GM12878 (cell line): ENCODE measurements at regions not wholly inside any gene's neighbourhood (a gene's known extent, or its start where the extent isn't known, plus 50 kb on each side); places are given as distances from the start of the nearest gene placed in this dataset.
"Not testable (repeated sequence)": the region's sequence is repeated elsewhere in the genome, so short reads cannot be mapped to it uniquely, and the experiment has no call there.

Experiments
- ATAC-seq: fragments of 200-7000 bp; cut with Tn5 transposase; 3 replicates; pipeline ENCODE4 v1.9.1; 2020; ENCODE audit warnings: mild to moderate bottlenecking, moderate library complexity
- BruUV-seq: library from RNA; stranded (reverse); fragments of 400-500 nt; replicated peaks from 2 replicates; lab custom pipeline; 2021; lab: Mats Ljungman, UMichigan
- CTCF ChIA-PET: fragments of 300-600 bp; sonication (Branson Sonifier 250); formaldehyde crosslinking; extraction: SDS; loops from one replicate; lab custom pipeline; 2021; ENCODE audit warnings: inconsistent platforms; lab: Yijun Ruan, JAX
- POLR2A ChIA-PET: fragments of 350-600 bp; formaldehyde crosslinking; extraction: SDS; loops from one replicate; lab custom pipeline; 2021; ENCODE audit warnings: inconsistent platforms; lab: Charles Lee
- RAD21 ChIA-PET: fragments of 300-600 bp; sonication (Branson Sonifier 250); formaldehyde crosslinking; loops from one replicate; lab custom pipeline; 2023; ENCODE audit warnings: antibody characterized with exemption; ENCODE audit not compliant: unreplicated experiment; lab: Charles Lee
- SMC1A ChIA-PET: fragments of 300-600 bp; sonication (Branson Sonifier 250); formaldehyde crosslinking; loops from one replicate; lab custom pipeline; 2023; ENCODE audit not compliant: unreplicated experiment, uncharacterized antibody; lab: Charles Lee
- DNase-seq: peaks from one replicate; pipeline ENCODE4 v3.0.0-alpha.2; 2011; ENCODE audit warnings: low read depth, low spot score
- FAIRE-seq: peaks from 3 replicates; lab custom pipeline; 2011; peaks lifted over from hg19 to GRCh38; lab: Jason Lieb, UNC
- H2AFZ ChIP-seq: 2 replicates; pipeline ENCODE4 v1.6.0; 2011; ENCODE audit warnings: low read depth, low read length, control low read depth; ENCODE audit not compliant: control insufficient read depth
- H3K27ac ChIP-seq: 2 replicates; pipeline ENCODE4 v1.5.1; 2011; ENCODE audit warnings: control low read depth; ENCODE audit not compliant: control insufficient read depth, insufficient read depth
- H3K27me3 ChIP-seq, 2 experiments: replicated peaks in 1 of 2; 2 replicates each; pipeline versions ENCODE4 v1.6.0 to v1.6.1; 2011; ENCODE audit warnings: low read length in 1 of 2; ENCODE audit not compliant: control insufficient read depth in 2 of 2, insufficient read depth in 2 of 2
- H3K36me3 ChIP-seq, 2 experiments: 2 replicates each; pipeline ENCODE4 v1.5.1; 2011; ENCODE audit warnings: low read length in 1 of 2; ENCODE audit not compliant: control insufficient read depth in 2 of 2, insufficient read depth in 2 of 2
- H3K4me1 ChIP-seq: 2 replicates; pipeline ENCODE4 v1.6.1; 2011; ENCODE audit warnings: mild to moderate bottlenecking, low read length, moderate library complexity, mixed read lengths; ENCODE audit not compliant: control insufficient read depth, insufficient read depth
- H3K4me2 ChIP-seq: 2 replicates; pipeline ENCODE4 v1.6.0; 2011; ENCODE audit warnings: control low read depth; ENCODE audit not compliant: control insufficient read depth, insufficient read depth
- H3K4me3 ChIP-seq: fragments of 200-600 bp; sonication (generic); 2 replicates; pipeline ENCODE4 v1.5.1; 2016
- H3K79me2 ChIP-seq: 2 replicates; pipeline ENCODE4 v1.6.0; 2011; ENCODE audit warnings: low read length; ENCODE audit not compliant: control insufficient read depth, insufficient read depth
- H3K9ac ChIP-seq: 2 replicates; pipeline ENCODE4 v1.8.0; 2011; ENCODE audit warnings: low read length, control low read depth, mixed read lengths; ENCODE audit not compliant: control insufficient read depth, insufficient read depth
- H3K9me3 ChIP-seq: replicated peaks from 3 replicates; pipeline ENCODE4 v1.5.1; 2011; ENCODE audit warnings: mild to moderate bottlenecking, low read length; ENCODE audit not compliant: control insufficient read depth, insufficient read depth
- H4K20me1 ChIP-seq: 2 replicates; pipeline ENCODE4 v1.6.0; 2011; ENCODE audit not compliant: control insufficient read depth, insufficient read depth
- CHD2 ChIP-seq: IDR thresholded peaks from 2 replicates; pipeline ENCODE4 v1.6.1; 2011; ENCODE audit warnings: low read depth, low read length, improper control_type of control experiment, borderline replicate concordance
- CHD4 ChIP-seq: fragments of 200-600 bp; sonication (generic); IDR thresholded peaks from 2 replicates; pipeline ENCODE4 v1.6.1; 2016; ENCODE audit warnings: mild to moderate bottlenecking
- ESRRA ChIP-seq: IDR thresholded peaks from 2 replicates; pipeline ENCODE4 v1.6.1; 2012; ENCODE audit warnings: mild to moderate bottlenecking, low read length, improper control_type of control experiment
- POLR2AphosphoS2 ChIP-seq: IDR thresholded peaks from 2 replicates; pipeline ENCODE4 v1.6.1; 2011; ENCODE audit warnings: low read depth, mild to moderate bottlenecking, low read length, improper control_type of control experiment, moderate library complexity
- SMAD5 ChIP-seq: IDR thresholded peaks from 2 replicates; pipeline ENCODE4 v1.6.1; 2016; ENCODE audit warnings: antibody characterized with exemption, low read depth
- WGBS: methylation state at CpG from one replicate; pipeline ENCODE4 v1.1.6; 2016; ENCODE audit warnings: low lambda C conversion rate; ENCODE audit not compliant: insufficient replicate concordance, insufficient coverage; ENCODE audit errors: missing lambda C conversion rate; 5-methylcytosine and 5-hydroxymethylcytosine counted together
- in situ Hi-C: fragments of 300-500 bp; cut with MboI; formaldehyde crosslinking; loops from 9 replicates; pipeline ENCODE4 v1.14.3; 2018; ENCODE audit warnings: mixed read lengths
- intact Hi-C: fragments of 100-400 bp; cut with micrococcal nuclease; formaldehyde crosslinking; loops from one replicate; pipeline ENCODE4 v1.14.2; 2022; ENCODE audit not compliant: unreplicated experiment

DNA sequence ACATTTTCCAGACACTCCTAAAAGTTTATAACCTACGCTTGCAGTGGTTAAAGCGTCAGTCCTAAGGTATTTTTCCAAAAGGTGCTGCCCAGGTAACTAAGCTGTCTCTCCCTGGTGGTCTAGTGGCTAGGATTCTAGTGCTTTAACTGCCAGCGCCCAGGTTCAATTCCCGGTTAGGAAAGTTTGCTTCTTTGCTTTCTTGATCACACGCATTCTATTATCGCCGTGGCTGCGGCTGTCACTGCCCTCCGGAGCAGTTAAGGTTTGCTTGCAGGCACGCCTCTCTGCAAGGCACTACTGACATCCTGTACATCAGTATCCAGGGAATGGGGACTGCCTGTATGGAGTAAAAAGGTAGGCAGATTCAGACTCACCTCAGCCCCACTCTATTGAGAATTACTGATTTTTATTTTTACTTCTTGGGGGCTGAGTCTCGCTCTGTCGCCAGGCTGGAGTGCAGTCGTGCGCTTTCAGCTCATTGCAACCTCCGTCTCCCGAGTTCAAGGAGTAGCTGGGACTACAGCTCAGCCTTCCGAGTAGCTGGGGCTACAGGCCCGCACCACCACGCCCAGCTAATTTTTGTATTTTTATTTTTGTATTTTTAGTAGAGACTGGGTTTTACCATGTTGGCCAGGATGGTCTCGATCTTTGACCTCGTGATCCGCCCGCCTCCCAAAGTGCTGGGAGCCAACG lies 53.2 kb upstream of the CFAP126 start:
- no peaks in the 10 kb centered on the region for H4K20me1 ChIP-seq
- in situ Hi-C loops (no loop called here), intact Hi-C loops (no loop called here)
- no peaks in the 10 kb centered on the region for H3K9me3 ChIP-seq
- WGBS = 94% methylated on average over 24 of the region's 24 CpGs
- ATAC-seq (no peak; the same call in 2 of the 3 replicates), DNase-seq (no peak), FAIRE-seq (no peak)
- H3K4me2 ChIP-seq = peak overlapping the region; percentile 42; the same call in 1 of the 2 replicates
- H3K4me1 ChIP-seq = peaks cover 4% of the 10 kb centered on the region; the same call in 1 of the 2 replicates
- ChIA-PET SMC1A (no interaction called here), CTCF (interaction anchor here (1.2 to 1.5 kb wide), 2 partner anchors 11 to 19 kb away, joined by 6 read pairs; no protein-coding TSS in a partner anchor), RAD21 (no interaction called here), POLR2A (no interaction called here)
- no peaks in the 10 kb centered on the region for H3K27me3 ChIP-seq
- H3K27ac ChIP-seq = no peak overlapping the region
- BruUV-seq = no TSS peak
- TF ChIP-seq CHD4 (no peak), POLR2AphosphoS2 (no peak), CHD2 (no peak), SMAD5 (no peak), ESRRA (no peak)
- H3K4me3 ChIP-seq = peak overlapping the region; percentile 58; the same call in 1 of the 2 replicates
- no peaks in the 10 kb centered on the region for H3K79me2 ChIP-seq
- H3K36me3 ChIP-seq = no peaks in the 10 kb centered on the region
- H3K9ac ChIP-seq = no peak overlapping the region
- no peak overlapping the region for H2AFZ ChIP-seq

DNA sequence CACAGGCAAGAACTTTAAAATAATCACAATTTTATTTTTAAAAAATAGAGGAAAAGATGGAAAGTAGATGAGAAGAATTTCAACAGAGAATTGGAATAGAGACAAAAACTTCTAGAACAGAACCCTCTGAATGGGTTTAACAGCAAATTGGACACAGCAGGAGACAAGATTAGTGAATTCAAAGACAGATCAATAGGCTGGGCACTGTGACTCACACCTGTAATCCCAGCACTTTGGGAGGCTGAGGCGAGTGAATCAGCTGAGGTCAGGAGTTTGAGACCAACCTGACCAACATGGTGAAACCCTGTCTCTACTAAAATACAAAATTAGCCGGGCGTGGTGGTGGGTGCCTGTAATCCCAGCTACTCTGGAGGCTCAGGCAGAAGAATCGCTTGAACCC lies 49.9 kb upstream of the CFAP126 start:
- SMC1A ChIA-PET, CTCF ChIA-PET, ATAC-seq, POLR2A ChIA-PET, FAIRE-seq, intact Hi-C loops, H3K27ac ChIP-seq, H3K4me1 ChIP-seq, H3K36me3 ChIP-seq, H4K20me1 ChIP-seq, in situ Hi-C loops, DNase-seq, BruUV-seq, H3K4me2 ChIP-seq, H3K9ac ChIP-seq, H3K4me3 ChIP-seq, H3K27me3 ChIP-seq, H3K9me3 ChIP-seq, H3K79me2 ChIP-seq, H2AFZ ChIP-seq: not testable (repeated sequence)
- WGBS = 82% methylated on average over 4 of the region's 4 CpGs
- RAD21 ChIA-PET = interaction anchor here (1.0 kb wide), 1 partner anchor 17 kb away, joined by 3 read pairs; no protein-coding TSS in a partner anchor
